Left colon (tissue), 2 donors: ENCODE measurements at regions not wholly inside any gene's neighbourhood (a gene's known extent, or its start where the extent isn't known, plus 50 kb on each side); places are given as distances from the start of the nearest gene placed in this dataset.
A peak's percentile ranks its signal among the peaks of the same experiment; 100 is the strongest.

ENCODE experiments used
- ATAC-seq: fragments of 200-7000 bp; cut with Tn5 transposase; one replicate; pipeline ENCODE4 v1.9.1; 2020; ENCODE audit warnings: mild to moderate bottlenecking, moderate library complexity
- DNase-seq, 2 donors: peaks; one replicate each; pipeline ENCODE4 v3.0.0-alpha.2; 2020
- intact Hi-C, 2 donors: fragments of 100-400 bp; cut with DNase I in 1 of 2; cut with micrococcal nuclease in 1 of 2; formaldehyde crosslinking; loops; one replicate each; pipeline versions ENCODE4 v1.11.2 to v1.14.0; 2022; cut with DNase I, micrococcal nuclease
- donor health status: DM: no; HTN: no; CAD: no.
- donor health status: DM: yes; HTN: yes; CAD: no.

- intact Hi-C loops, result no loop called here
- ATAC-seq (no peak), DNase-seq (peak; percentile 21 to 32)
Observed at GRCh38 chr22:46050916-46051614, 74.1 kb upstream of the WNT7B start.

GRCh38 chr22:46051646-46052045 lies 74.7 kb upstream of the WNT7B start:
- intact Hi-C loops, result no loop called here
- DNase-seq (peak; percentile 6 to 25), ATAC-seq (no peak)

GRCh38 chr22:46052331-46052771 lies 75.4 kb upstream of the WNT7B start:
- peak; percentile 32 to 34 for DNase-seq

GRCh38 chr22:46052801-46053562 lies 76.0 kb upstream of the WNT7B start:
- intact Hi-C loops, result no loop called here
- DNase-seq, result peak; percentile 61 to 67

More at GRCh38 chr22:46052331-46052771, 75.4 kb upstream of the WNT7B start:
- intact Hi-C loops, result no loop called here
- no peak for ATAC-seq

GRCh38 chr22:46053563-46054090 lies 76.7 kb upstream of the WNT7B start:
- intact Hi-C loops, result loop anchor here in 1 of 2 donors (2.0 kb wide), 1 partner anchor 17 kb away; no protein-coding TSS in a partner anchor
- peak; percentile 85 to 86 for DNase-seq
- peak; percentile 80 for ATAC-seq

More at GRCh38 chr22:46052801-46053562, 76.0 kb upstream of the WNT7B start:
- ATAC-seq, result peak; percentile 56

- DNase-seq (peak; percentile 65 to 73), ATAC-seq (peak; percentile 47)
- intact Hi-C loops, result loop anchor here in 1 of 2 donors (2.0 kb wide), 1 partner anchor 18 kb away; no protein-coding TSS in a partner anchor
Observed at GRCh38 chr22:46054091-46055073, 77.4 kb upstream of the WNT7B start.

GRCh38 chr22:46055181-46055875 lies 78.4 kb upstream of the WNT7B start:
- ATAC-seq (peak; percentile 42), DNase-seq (peak; percentile 75 to 85)

GRCh38 chr22:46055911-46056545 lies 79.1 kb upstream of the WNT7B start:
- peak; percentile 27 to 36 for DNase-seq
- ATAC-seq, result no peak
- intact Hi-C loops, result loop anchor here in 1 of 2 donors (2.0 kb wide), 1 partner anchor 19 kb away; no protein-coding TSS in a partner anchor

More at GRCh38 chr22:46055181-46055875, 78.4 kb upstream of the WNT7B start:
- intact Hi-C loops, result loop anchor here in 1 of 2 donors (2.0 kb wide), 1 partner anchor 19 kb away; no protein-coding TSS in a partner anchor

GRCh38 chr22:46056546-46057245 lies 79.7 kb upstream of the WNT7B start:
- peak in 1 of 2 donors; percentile 12 for DNase-seq
- intact Hi-C loops, result no loop called here
- no peak for ATAC-seq

- ATAC-seq, result no peak
- DNase-seq, result peak; percentile 28 to 36
- intact Hi-C loops, result no loop called here
Observed at GRCh38 chr22:46057246-46058090, 80.5 kb upstream of the WNT7B start.

GRCh38 chr22:46058091-46058420 lies 81.1 kb upstream of the WNT7B start:
- peak; percentile 50 to 61 for DNase-seq
- intact Hi-C loops, result no loop called here
- no peak for ATAC-seq

GRCh38 chr22:46058591-46059519 lies 81.9 kb upstream of the WNT7B start:
- peak; percentile 15 to 23 for DNase-seq
- intact Hi-C loops, result no loop called here

GRCh38 chr22:46060292-46061123 lies 83.5 kb upstream of the WNT7B start:
- DNase-seq, result peak in 1 of 2 donors; percentile 1

More at GRCh38 chr22:46058591-46059519, 81.9 kb upstream of the WNT7B start:
- ATAC-seq, result no peak

GRCh38 chr22:46061124-46061500 lies 84.2 kb upstream of the WNT7B start:
- DNase-seq, result no peak
- ATAC-seq, result no peak

More at GRCh38 chr22:46060292-46061123, 83.5 kb upstream of the WNT7B start:
- ATAC-seq, result no peak
- intact Hi-C loops, result no loop called here

More at GRCh38 chr22:46061124-46061500, 84.2 kb upstream of the WNT7B start:
- intact Hi-C loops, result no loop called here
